OCI-LY3 (cell line): ENCODE measurements at regions not wholly inside any gene's neighbourhood (a gene's known extent, or its start where the extent isn't known, plus 50 kb on each side); places are given as distances from the start of the nearest gene placed in this dataset.

ENCODE experiments used
- H2AFZ ChIP-seq: fragments of 200-600, 300-600 bp; shearing (Covaris generic); 2 replicates; pipeline ENCODE4 v1.6.0; 2014; ENCODE audit warnings: antibody characterized with exemption, low read depth, low read length
- H3K27ac ChIP-seq: fragments of 200-600, 300-600 bp; sonication (generic); 2 replicates; pipeline ENCODE4 v1.5.1; 2014; ENCODE audit warnings: mild to moderate bottlenecking, low read length, moderate library complexity, mixed read lengths
- H3K27me3 ChIP-seq: fragments of 200-600, 300-600 bp; sonication (generic); 2 replicates; pipeline ENCODE4 v1.6.1; 2014; ENCODE audit warnings: low read depth, low read length, mixed read lengths
- H3K36me3 ChIP-seq: fragments of 200-600, 300-600 bp; sonication (generic); replicated peaks from 2 replicates; pipeline ENCODE3; 2014; ENCODE audit warnings: low read depth, low read length, mixed read lengths
- H3K4me1 ChIP-seq: fragments of 300-600, 200-600 bp; sonication (generic); 2 replicates; pipeline ENCODE4 v1.6.1; 2014; ENCODE audit warnings: low read length, mixed read lengths
- H3K4me2 ChIP-seq: fragments of 200-600, 300-600 bp; sonication (generic); 2 replicates; pipeline ENCODE4 v1.6.1; 2014; ENCODE audit warnings: low read length, mixed read lengths
- H3K4me3 ChIP-seq: fragments of 300-600, 200-600 bp; sonication (generic); 2 replicates; pipeline ENCODE4 v1.5.1; 2014; ENCODE audit warnings: antibody characterized with exemption, mild to moderate bottlenecking, low read length, moderate library complexity
- H3K79me2 ChIP-seq: fragments of 300-600, 200-600 bp; shearing (Covaris generic); 2 replicates; pipeline ENCODE4 v1.6.1; 2014; ENCODE audit warnings: mild to moderate bottlenecking, low read length, mixed read lengths
- H3K9ac ChIP-seq: fragments of 300-600, 200-600 bp; shearing (Covaris generic); 2 replicates; pipeline ENCODE4 v1.6.0; 2014; ENCODE audit warnings: mild to moderate bottlenecking, low read length, moderate library complexity
- H3K9me3 ChIP-seq: fragments of 200-600, 300-600 bp; shearing (Covaris generic); 2 replicates; pipeline ENCODE4 v1.6.1; 2014; ENCODE audit warnings: low read length, mixed read lengths; ENCODE audit not compliant: insufficient read depth
- H4K20me1 ChIP-seq: fragments of 200-600, 300-600 bp; sonication (generic); 2 replicates; pipeline ENCODE4 v1.6.1; 2016; ENCODE audit warnings: low read length, mixed read lengths; ENCODE audit not compliant: insufficient read depth
- EZH2phosphoT487 ChIP-seq: fragments of 200-600 bp; shearing (Covaris generic); IDR thresholded peaks from 2 replicates; pipeline ENCODE4 v1.6.1; 2018; ENCODE audit warnings: antibody characterized with exemption, mixed run types, low read depth
- TF ChIP-seq, protein P1 (sequence below): fragments of 200-600, 300-600 bp; sonication (generic); IDR thresholded peaks from 2 replicates; pipeline ENCODE4 v1.5.1; 2014; ENCODE audit warnings: antibody characterized with exemption, low read length, low read depth

DNA sequence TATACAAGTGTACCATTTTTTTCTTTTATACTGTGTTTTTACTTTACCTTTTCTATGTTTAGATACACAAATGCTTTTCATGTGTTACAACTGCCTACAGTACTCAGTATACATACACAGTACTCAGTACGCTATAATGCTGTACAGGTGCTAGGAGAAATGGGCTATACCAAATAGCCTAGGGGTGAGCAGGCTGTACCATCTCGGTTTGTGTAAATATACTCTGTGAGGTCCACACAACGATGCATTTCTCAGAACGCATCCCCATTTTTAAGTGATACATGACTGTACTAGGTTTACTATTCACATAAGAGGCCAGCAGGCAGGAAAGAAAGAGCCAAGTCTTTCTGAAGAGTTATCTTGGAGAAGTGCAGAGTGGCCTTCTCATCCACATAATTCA lies 426.4 kb upstream of the MTPN start:
- H3K4me1 ChIP-seq = 0 out of 2 replicates have a peak, but pooled peaks cover 2% of the 10 kb centered on the region

DNA sequence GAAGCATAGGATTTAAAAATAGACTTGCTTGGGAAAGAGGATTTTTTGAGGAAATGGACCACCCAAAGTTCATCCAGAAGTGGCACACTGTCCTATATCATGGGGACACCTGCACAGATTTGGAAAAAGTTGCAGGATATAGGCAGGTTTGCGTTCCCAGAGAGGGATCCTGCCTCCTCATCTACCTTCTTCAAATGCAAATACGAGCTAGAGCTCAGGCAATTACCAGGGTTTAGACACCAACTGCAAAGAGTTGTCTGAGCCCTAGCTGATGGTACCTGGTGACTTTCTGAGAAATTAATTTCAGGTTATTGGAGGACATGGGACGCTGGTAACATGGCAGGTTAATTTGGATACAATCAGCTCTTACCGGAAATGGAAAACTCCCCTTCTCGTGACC lies 423.7 kb upstream of the MTPN start:
- Histone ChIP-seq H3K36me3 (no peaks in the 10 kb centered on the region), H3K27ac (no peak overlapping the region), H3K27me3 (no peaks in the 10 kb centered on the region), H4K20me1 (no peaks in the 10 kb centered on the region), H3K9me3 (no peaks in the 10 kb centered on the region), H2AFZ (no peak overlapping the region), H3K4me3 (no peak overlapping the region), H3K4me1 (no peaks in the 10 kb centered on the region), H3K9ac (no peak overlapping the region), H3K79me2 (no peaks in the 10 kb centered on the region), H3K4me2 (no peak overlapping the region)
- TF ChIP-seq, protein P1, sequence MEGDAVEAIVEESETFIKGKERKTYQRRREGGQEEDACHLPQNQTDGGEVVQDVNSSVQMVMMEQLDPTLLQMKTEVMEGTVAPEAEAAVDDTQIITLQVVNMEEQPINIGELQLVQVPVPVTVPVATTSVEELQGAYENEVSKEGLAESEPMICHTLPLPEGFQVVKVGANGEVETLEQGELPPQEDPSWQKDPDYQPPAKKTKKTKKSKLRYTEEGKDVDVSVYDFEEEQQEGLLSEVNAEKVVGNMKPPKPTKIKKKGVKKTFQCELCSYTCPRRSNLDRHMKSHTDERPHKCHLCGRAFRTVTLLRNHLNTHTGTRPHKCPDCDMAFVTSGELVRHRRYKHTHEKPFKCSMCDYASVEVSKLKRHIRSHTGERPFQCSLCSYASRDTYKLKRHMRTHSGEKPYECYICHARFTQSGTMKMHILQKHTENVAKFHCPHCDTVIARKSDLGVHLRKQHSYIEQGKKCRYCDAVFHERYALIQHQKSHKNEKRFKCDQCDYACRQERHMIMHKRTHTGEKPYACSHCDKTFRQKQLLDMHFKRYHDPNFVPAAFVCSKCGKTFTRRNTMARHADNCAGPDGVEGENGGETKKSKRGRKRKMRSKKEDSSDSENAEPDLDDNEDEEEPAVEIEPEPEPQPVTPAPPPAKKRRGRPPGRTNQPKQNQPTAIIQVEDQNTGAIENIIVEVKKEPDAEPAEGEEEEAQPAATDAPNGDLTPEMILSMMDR = no peak
- no peak for TF ChIP-seq EZH2phosphoT487

More for the DNA sequence above, 426.4 kb upstream of the MTPN start:
- no peaks in the 10 kb centered on the region for H3K9me3 ChIP-seq
- no peaks in the 10 kb centered on the region for H3K36me3 ChIP-seq
- H4K20me1 ChIP-seq = no peaks in the 10 kb centered on the region
- no peak overlapping the region for H3K27ac ChIP-seq
- H2AFZ ChIP-seq = no peak overlapping the region
- H3K4me3 ChIP-seq = no peak overlapping the region
- H3K9ac ChIP-seq = no peak overlapping the region
- H3K4me2 ChIP-seq = no peak overlapping the region
- TF ChIP-seq EZH2phosphoT487 = no peak
- TF ChIP-seq, protein P1 = no peak
- H3K27me3 ChIP-seq = no peaks in the 10 kb centered on the region
- H3K79me2 ChIP-seq = no peaks in the 10 kb centered on the region

DNA sequence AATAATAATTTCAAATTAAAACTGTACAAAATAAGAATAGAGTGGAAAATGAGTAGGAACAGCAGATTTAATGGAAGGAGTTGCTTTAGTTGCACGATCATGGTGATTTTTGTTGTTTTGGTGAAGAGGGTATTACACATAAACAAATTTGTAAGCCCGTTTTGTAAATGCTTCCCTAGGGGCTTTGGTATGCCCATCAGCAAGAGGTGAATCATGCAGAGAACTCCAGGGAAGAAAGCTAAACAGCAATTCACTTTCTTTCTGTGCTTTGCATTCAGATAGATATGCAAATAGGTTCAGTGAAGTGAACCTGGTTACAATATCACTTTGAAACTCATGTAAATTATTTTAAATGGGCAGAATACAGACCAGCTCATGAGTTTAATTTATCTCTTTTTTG lies 422.2 kb upstream of the MTPN start:
- H4K20me1 ChIP-seq = no peaks in the 10 kb centered on the region
- H3K9me3 ChIP-seq = no peaks in the 10 kb centered on the region
- TF ChIP-seq, protein P1 = no peak
- TF ChIP-seq EZH2phosphoT487 = no peak
- H3K9ac ChIP-seq = no peak overlapping the region
- no peaks in the 10 kb centered on the region for H3K27me3 ChIP-seq
- H3K4me2 ChIP-seq = no peak overlapping the region
- no peaks in the 10 kb centered on the region for H3K4me1 ChIP-seq
- H3K27ac ChIP-seq = no peak overlapping the region
- H3K4me3 ChIP-seq = no peak overlapping the region
- no peak overlapping the region for H2AFZ ChIP-seq
- no peaks in the 10 kb centered on the region for H3K79me2 ChIP-seq
- no peaks in the 10 kb centered on the region for H3K36me3 ChIP-seq

DNA sequence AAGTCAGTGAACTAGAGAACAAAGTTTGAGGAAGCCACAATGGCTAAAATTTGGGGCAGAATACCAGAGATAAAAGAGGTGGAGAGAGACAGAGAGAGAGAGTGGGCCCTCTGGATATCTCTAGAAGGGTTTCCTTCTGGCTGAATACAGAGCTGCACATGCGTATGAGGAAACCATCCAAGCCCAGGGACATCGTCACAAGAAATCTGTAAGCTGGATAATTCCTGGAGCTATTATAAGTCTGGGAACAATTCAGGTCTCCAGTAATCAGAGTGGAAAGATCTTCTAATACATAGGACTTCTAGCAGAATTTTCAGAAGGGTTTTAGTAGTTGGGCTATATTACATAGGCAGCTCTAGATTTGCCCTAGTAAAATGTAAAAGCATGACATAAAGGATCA lies 415.7 kb upstream of the MTPN start:
- no peaks in the 10 kb centered on the region for H3K36me3 ChIP-seq
- H3K4me2 ChIP-seq = no peak overlapping the region
- no peaks in the 10 kb centered on the region for H3K4me1 ChIP-seq
- H3K27me3 ChIP-seq = no peaks in the 10 kb centered on the region
- TF ChIP-seq, protein P1 = no peak
- TF ChIP-seq EZH2phosphoT487 = no peak
- H4K20me1 ChIP-seq = no peaks in the 10 kb centered on the region
- H3K4me3 ChIP-seq = no peak overlapping the region
- no peak overlapping the region for H3K27ac ChIP-seq
- no peaks in the 10 kb centered on the region for H3K9me3 ChIP-seq
- H2AFZ ChIP-seq = no peak overlapping the region
- no peak overlapping the region for H3K9ac ChIP-seq
- no peaks in the 10 kb centered on the region for H3K79me2 ChIP-seq
